CD4-positive, alpha-beta T cell treated with Interleukin-17A for 1 hour (primary cell): ENCODE measurements at regions not wholly inside any gene's neighbourhood (a gene's known extent, or its start where the extent isn't known, plus 50 kb on each side); places are given as distances from the start of the nearest gene placed in this dataset.
A peak's percentile ranks its signal among the peaks of the same experiment; 100 is the strongest.
"Not testable (repeated sequence)": the region's sequence is repeated elsewhere in the genome, so short reads cannot be mapped to it uniquely, and the experiment has no call there.

Experiments
- DNase-seq: peaks from one replicate; pipeline ENCODE4 v3.0.0-alpha.2; 2020

DNA sequence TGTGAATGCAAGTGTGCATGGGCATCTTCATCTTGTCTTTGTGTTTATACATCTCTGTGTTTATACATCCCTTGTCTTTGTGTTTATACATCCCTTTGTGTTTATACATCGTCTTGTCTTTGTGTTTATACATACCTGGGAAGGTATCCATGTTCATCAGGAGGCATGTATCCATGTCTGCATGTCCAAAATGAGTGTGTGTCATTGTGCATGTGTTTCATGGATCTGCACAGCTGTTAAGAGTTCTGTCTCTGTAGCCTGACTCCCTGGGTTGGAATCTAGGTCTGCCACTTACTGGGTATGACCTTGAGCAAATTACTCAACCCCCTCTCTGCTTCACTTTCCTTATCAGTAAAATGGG lies 50.1 kb upstream of the SIRPA start:
- DNase-seq = no peak

DNA sequence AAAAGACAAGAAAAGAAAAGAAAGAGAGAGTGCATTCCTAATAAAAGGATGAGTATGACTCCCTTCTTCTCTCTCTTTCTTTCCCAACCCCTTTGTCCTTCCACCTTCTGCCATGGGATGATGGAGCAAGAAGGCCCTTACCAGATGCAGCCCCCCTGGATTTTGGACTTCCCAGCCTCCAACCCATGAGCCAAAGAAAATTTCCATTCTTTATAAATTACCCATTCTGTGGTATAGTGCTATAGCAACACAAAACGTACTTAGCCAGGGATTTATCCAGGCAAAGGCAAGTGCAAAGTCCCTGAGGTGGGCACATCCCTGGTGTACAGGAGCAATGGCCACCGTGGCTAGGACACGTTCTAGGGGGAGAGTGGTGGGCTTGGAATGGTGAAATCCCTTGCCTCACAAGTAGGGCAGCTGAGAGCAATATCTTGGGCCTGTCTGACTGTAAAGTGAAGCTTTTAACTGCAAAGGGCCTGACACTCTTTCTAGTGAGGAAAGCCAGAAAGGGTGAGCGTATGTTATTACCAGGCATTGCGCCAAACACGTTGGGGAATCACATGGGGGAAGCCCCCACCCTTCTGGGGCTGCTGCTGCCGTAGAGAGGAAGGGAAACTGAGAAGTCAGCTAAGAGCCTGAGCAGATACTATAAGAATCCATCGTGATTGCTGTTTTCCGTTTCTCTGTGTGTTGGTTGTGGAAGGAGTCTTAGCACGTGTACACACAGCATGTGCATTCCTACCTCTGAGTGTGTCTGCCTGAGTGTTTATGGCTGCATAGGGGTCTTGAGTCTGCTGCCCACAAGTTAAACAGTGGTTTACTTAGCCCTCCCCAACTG lies 50.7 kb upstream of the SIRPA start:
- peak; percentile 14 for DNase-seq

DNA sequence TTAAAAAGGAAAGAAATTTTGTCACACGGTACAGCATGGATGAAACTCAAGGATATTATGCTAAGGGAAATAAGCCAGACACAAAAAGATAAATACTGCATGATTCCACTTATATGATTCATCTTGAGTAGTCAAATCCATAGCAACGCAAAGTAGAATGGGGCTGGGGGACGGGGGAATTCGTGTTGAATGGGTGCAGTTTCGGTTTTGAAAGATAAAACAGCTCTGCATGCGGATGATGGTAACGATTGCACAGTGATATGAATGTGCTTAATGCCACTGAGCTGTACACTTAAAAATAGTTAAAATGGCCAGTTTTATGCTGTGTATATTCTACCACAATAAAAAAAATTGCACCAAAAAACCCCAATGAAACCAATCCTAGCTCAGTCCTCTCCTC lies 52.9 kb upstream of the SIRPA start:
- no peak for DNase-seq

DNA sequence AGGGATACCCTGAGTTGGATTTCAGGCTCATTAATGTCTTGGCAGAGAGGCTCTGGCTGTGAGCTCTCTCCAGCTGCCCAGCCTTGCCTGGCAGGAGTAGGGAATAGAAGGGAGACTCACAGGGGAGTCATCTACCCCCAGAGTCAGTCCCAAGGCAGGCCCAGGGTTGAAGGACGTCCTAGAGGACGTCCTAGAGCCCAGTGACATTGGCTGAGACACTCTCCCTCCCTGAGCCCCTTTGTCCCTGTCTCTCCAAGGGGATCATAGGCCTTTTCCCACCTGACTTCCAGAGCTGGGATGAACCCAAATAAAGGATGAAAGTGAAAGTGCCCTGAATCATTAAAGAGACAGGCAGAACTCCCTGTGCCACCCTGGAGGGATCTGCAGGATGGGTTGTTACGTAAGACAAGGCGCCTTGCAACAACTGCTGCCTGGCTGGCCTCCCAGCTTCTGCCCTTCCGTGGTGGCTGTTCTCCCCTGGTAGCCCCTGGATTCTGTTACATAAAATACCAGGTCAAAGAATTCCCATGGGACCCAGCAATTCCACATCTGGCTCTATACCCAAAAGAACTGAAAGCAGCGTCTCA lies 53.6 kb upstream of the SIRPA start:
- DNase-seq = no peak

DNA sequence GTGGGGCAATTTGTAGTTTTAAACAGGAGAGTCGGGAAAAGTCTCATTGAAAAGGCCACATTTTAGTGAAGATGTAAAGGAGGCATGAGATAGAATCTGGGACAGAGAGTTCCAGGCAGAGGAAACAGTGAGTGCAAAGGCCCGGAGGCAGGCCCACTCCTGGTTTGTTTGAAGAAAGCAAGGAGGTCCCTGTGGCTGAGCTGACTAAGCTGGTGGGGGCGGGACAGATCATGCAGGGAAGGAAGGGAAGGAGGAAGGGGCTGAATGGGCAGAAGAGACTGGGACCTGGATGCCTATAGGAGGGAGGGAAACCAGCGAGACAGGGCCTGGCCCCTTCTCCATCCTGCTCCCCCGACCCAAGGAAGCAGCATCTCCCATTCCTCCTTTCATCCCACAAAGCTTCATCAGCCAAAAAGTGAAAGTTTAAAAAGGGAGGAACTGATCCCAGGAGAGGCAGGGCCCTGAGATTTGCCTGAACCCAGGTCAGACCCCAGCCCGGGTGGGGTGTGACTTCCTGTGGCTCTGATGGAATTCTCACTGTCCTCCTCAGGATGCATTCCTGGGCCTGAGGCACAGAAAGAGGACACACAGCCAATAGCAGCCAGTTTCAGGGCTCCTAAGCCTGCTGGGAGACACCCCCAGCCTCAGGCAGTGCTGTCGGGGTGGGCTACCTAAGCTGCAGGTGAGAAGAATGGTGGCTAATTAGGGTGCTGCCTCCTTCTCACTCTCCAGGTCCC lies 54.2 kb upstream of the SIRPA start:
- DNase-seq = no peak

GRCh38 chr20:1839376-1840317 lies 55.6 kb upstream of the SIRPA start:
- DNase-seq = not testable (repeated sequence)

GRCh38 chr20:1838556-1839279 lies 56.5 kb upstream of the SIRPA start:
- no peak for DNase-seq

DNA sequence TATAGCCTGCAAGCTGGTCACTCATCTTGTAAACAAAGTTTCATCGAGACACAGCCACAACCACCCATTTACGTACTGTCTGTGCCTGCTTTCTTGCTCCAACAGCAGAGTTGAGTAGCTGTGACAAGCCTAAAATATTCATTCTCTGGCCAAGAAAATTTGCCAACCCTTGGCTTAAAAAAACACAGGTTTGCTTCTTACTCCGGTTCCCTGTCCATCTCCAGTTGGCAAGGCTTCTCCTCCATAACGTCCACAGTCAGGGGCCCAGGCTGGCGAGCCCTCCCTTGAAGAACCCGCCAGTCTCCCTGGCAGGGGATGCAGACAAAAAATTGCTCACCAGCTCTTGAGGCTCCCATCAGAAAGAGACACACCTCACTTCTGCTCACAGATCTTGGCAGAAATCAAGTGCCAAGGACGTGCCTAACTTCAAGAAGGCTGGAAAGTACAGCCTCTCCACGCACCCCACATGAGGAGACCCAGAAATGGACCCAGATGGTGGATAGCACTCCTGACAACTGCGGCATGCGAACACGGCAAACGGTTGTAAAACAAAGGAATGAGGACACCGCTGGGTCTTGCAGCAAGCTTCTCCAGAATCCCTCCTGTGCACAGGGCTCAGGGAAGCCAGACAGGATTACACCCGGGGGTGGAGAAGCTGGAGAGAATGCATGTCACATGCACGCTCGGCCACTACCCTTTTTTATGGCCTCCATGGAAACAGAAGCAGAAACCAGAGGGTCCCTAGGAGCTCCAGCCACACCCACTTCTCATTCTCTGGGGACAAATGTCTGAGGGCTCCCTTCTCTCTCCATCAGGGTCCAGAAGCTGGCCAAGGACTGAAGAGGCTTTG lies 59.8 kb upstream of the SIRPA start:
- no peak for DNase-seq

DNA sequence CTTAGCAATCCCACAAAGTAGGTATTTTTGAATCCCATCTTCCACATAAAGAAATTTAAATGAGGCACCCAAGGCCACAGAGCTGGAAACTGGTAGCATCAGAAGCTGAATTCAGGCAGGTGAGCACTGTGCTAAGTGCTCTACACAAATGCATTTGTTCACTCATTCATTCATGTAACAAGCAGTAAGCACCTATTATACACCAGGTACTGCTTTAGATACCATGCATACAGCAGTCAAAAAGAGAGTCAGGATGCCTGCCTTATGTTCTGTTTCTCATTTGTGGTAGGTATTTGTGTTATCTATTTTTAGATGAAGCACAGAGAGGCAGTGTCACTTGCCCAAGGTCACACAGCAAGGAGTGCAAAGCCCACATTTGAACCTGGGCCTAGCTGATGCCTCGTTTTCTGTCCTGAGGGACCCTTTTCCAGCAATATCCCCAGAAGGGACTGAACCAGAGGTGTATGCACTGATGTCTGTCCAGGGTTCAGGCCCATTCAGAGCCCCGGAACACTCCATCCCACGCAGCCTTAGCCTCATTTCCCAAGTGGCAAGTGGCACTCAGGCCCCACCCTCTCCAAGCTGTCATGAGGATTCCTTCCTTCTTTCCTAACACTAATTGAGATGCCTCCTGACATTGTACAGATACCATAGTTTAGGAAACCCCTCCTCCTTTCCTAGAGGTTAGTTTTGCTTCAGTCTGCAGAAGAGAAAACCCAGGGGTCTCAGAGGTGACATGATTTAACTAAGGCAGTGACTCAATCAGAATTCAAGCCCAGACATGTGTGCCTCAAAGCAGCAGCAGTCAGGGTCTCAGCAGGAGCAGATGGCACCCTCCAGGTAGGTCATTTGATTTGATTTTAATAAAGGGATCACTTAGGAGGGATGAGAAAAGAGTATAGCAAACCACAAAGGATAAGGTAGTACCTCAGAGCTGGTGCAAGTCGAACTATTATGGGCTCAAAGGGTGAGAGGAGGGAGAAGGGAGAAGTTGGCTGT lies 61.2 kb upstream of the SIRPA start:
- no peak for DNase-seq

DNA sequence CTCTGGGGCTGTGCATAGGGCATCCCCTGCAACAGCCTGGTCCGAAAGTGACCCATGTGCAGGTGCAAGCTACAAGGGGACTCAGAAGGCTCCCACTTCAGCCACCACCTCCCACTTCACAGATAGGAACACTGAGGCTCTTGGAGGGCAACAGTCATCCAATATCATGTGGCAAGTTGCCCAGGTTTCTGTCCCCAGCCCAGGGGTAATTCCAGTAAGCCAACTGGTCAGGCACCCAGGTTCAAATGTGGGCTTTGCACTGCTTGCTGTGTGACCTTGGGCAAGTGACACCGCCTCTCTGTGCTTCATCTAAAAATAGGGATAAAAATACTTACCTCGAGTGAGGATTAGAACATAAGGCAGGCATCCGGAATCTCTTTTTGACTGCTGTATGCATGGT lies 62.0 kb upstream of the SIRPA start:
- DNase-seq = no peak

- DNase-seq = no peak
Observed at GRCh38 chr20:1832634-1833033, 62.6 kb upstream of the SIRPA start.

- no peak for DNase-seq
Observed at GRCh38 chr20:1831606-1832005, 63.6 kb upstream of the SIRPA start.

DNA sequence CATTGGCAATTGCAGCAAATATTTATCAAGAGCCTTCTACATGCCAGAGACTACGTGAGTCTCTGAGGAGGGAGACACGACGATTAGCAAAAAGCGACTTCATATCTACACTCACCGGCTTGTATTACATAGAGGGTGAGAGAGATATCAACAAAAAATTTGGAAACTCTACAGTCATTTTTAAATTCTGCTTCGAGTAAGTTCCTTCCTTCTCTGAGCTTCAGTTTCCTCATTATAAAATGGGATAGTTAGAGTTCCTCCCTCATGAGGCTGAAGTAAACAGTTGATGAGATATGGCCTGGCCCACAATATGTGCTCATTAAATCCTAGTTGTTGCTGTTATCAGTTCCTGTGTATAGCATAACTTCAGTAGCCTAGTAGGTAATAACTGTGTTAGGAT lies 64.1 kb upstream of the SIRPA start:
- no peak for DNase-seq

- DNase-seq = no peak
Observed at GRCh38 chr20:1830240-1830639, 65.0 kb upstream of the SIRPA start.

DNA sequence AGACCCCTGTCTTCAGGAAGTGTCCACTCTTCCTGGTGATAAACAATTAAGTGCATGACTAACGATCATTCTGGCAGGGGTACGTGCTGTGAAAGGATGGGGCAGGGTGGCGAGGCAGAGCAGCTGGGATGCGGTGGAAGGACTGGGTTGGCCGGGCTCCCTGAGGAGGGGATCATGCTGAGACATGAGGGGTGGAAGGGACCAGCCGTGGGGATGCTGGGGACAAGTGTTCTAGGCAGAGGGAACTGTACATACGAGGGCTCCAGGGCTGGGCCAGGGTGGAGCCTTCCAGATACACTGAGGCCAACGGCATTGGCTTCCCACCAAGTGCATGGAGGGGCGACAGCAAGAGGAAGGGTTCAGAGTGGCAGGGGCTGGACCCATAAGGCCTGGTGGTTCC lies 65.7 kb upstream of the SIRPA start:
- DNase-seq = no peak

DNA sequence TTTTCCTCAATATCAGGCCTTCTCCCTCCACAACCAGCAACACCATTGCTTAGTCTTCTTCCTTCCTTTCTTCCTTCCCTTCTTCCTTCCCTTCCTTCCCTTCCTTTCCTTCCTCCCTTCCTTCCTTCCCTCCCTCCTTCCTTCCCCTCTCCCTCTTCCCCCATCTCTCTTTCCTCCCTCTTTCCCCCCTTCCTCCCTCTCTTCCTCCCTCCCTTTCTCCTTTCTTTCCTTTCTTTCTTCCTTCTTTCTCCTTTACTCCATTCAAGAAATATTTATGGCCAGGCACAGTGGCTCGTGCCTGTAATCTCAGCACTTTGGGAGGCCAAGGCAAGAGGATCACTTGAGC lies 66.4 kb upstream of the SIRPA start:
- no peak for DNase-seq

- DNase-seq = no peak
Observed at GRCh38 chr20:1827974-1828785, 67.0 kb upstream of the SIRPA start.

- no peak for DNase-seq
Observed at GRCh38 chr20:1827510-1827973, 67.7 kb upstream of the SIRPA start.

GRCh38 chr20:1825938-1826445 lies 69.2 kb upstream of the SIRPA start:
- DNase-seq = no peak
